GM23338 (cell line): ENCODE measurements at regions not wholly inside any gene's neighbourhood (a gene's known extent, or its start where the extent isn't known, plus 50 kb on each side); places are given as distances from the start of the nearest gene placed in this dataset.

Experiments
- ATAC-seq: fragments of 200-7000 bp; cut with Tn5 transposase; 3 replicates; pipeline ENCODE4 v1.9.1; 2020
- DNase-seq: peaks from one replicate; pipeline ENCODE4 v3.0.0-alpha.2; 2015; ENCODE audit warnings: low spot score
- H2AFZ ChIP-seq: fragments of 200-600 bp; sonication (generic); 2 replicates; pipeline ENCODE4 v1.8.0; 2016; ENCODE audit warnings: antibody characterized with exemption, mild to moderate bottlenecking, moderate library complexity
- H3F3A ChIP-seq: fragments of 200-600 bp; sonication (generic); replicated peaks from 2 replicates; pipeline ENCODE4 v1.8.0; 2017; ENCODE audit warnings: antibody characterized with exemption, mixed run types, low read depth
- H3K27ac ChIP-seq: fragments of 200-600 bp; sonication (generic); 2 replicates; pipeline ENCODE4 v1.6.1; 2016; ENCODE audit warnings: low read depth
- H3K27me3 ChIP-seq: fragments of 200-600 bp; sonication (generic); 2 replicates; pipeline ENCODE4 v1.8.0; 2016; ENCODE audit warnings: mild to moderate bottlenecking, mixed run types, moderate library complexity; ENCODE audit not compliant: insufficient read depth
- H3K36me3 ChIP-seq: fragments of 200-600 bp; sonication (generic); 2 replicates; pipeline ENCODE4 v1.8.0; 2016; ENCODE audit warnings: mild to moderate bottlenecking; ENCODE audit not compliant: insufficient read depth
- H3K4me1 ChIP-seq: fragments of 200-600 bp; sonication (generic); 2 replicates; pipeline ENCODE4 v1.8.0; 2016; ENCODE audit warnings: mild to moderate bottlenecking, moderate library complexity; ENCODE audit not compliant: insufficient read depth
- H3K4me2 ChIP-seq: fragments of 200-600 bp; sonication (generic); 2 replicates; pipeline ENCODE4 v1.7.1; 2017; ENCODE audit warnings: mixed run types
- H3K4me3 ChIP-seq: fragments of 200-600 bp; sonication (generic); 2 replicates; pipeline ENCODE4 v1.6.1; 2016; ENCODE audit warnings: mixed run types
- H3K79me2 ChIP-seq: fragments of 200-600 bp; sonication (generic); replicated peaks from 2 replicates; pipeline ENCODE4 v1.8.0; 2017; ENCODE audit warnings: mild to moderate bottlenecking; ENCODE audit not compliant: insufficient read depth
- H3K9me2 ChIP-seq: fragments of 200-600 bp; sonication (generic); 2 replicates; pipeline ENCODE4 v1.8.0; 2017; ENCODE audit not compliant: insufficient read depth
- H4K20me1 ChIP-seq: fragments of 200-600 bp; sonication (generic); replicated peaks from 2 replicates; pipeline ENCODE4 v1.8.0; 2017; ENCODE audit warnings: mild to moderate bottlenecking; ENCODE audit not compliant: insufficient read depth
- H3K27ac Mint-ChIP-seq: 2 replicates; pipeline ENCODE4 v1.8.0; 2020; ENCODE audit warnings: inconsistent platforms, mild to moderate bottlenecking, moderate library complexity, mixed read lengths
- H3K27me3 Mint-ChIP-seq: 3 replicates; pipeline ENCODE4 v1.8.0; 2022; ENCODE audit warnings: low read depth, mild to moderate bottlenecking, moderate library complexity, mixed read lengths, inconsistent platforms; ENCODE audit not compliant: insufficient read depth, poor library complexity
- H3K36me3 Mint-ChIP-seq: 3 replicates; pipeline ENCODE4 v1.8.0; 2021; ENCODE audit warnings: low read depth, mild to moderate bottlenecking, inconsistent platforms, moderate library complexity, mixed read lengths
- H3K4me1 Mint-ChIP-seq: 3 replicates; pipeline ENCODE4 v1.8.0; 2020; ENCODE audit warnings: mild to moderate bottlenecking, inconsistent platforms, mixed read lengths
- H3K4me3 Mint-ChIP-seq: 3 replicates; pipeline ENCODE4 v1.8.0; 2021; ENCODE audit warnings: moderate library complexity, mild to moderate bottlenecking, inconsistent platforms, mixed read lengths
- H3K9me3 Mint-ChIP-seq: 3 replicates; pipeline ENCODE4 v1.8.0; 2020; ENCODE audit warnings: moderate library complexity, mild to moderate bottlenecking, inconsistent platforms, mixed read lengths
- CREB1 ChIP-seq: fragments of 250-450 bp; sonication (Bioruptor Pico); IDR thresholded peaks from 2 replicates; pipeline ENCODE4 v1.5.0; 2020; ENCODE audit warnings: low read depth, mild to moderate bottlenecking, moderate library complexity
- EZH2 ChIP-seq: fragments of 200-600 bp; sonication (generic); IDR thresholded peaks from one replicate; pipeline ENCODE4 v1.8.0; 2017; ENCODE audit warnings: antibody characterized with exemption, mild to moderate bottlenecking, low read depth; ENCODE audit not compliant: unreplicated experiment
- EZH2phosphoT487 ChIP-seq: fragments of 200-600 bp; sonication (generic); IDR thresholded peaks from one replicate; pipeline ENCODE4 v1.8.1; 2018; ENCODE audit warnings: antibody characterized with exemption; ENCODE audit not compliant: unreplicated experiment
- JUNB ChIP-seq: IDR thresholded peaks from one replicate; pipeline ENCODE4 v1.6.1; 2016; ENCODE audit warnings: antibody characterized with exemption; ENCODE audit not compliant: unreplicated experiment
- NANOG ChIP-seq: IDR thresholded peaks from 2 replicates; pipeline ENCODE4 v1.6.1; 2016; ENCODE audit warnings: antibody characterized with exemption, borderline replicate concordance
- STAT1 ChIP-seq: IDR thresholded peaks from one replicate; pipeline ENCODE4 v1.6.1; 2016; ENCODE audit warnings: antibody characterized with exemption; ENCODE audit not compliant: unreplicated experiment
- ZNF114 ChIP-seq: fragments of 250-450 bp; sonication (Bioruptor Pico); IDR thresholded peaks from 2 replicates; pipeline ENCODE4 v1.5.0; 2020; ENCODE audit warnings: mild to moderate bottlenecking, moderate library complexity
- ZNF331 ChIP-seq: fragments of 250-450 bp; sonication (Bioruptor Pico); IDR thresholded peaks from 2 replicates; pipeline ENCODE4 v1.5.0; 2020; ENCODE audit warnings: low read depth, mild to moderate bottlenecking, moderate library complexity
- TF ChIP-seq, protein P1 (sequence below): fragments of 250-450 bp; sonication (Bioruptor Pico); IDR thresholded peaks from 2 replicates; pipeline ENCODE4 v1.5.0; 2020; ENCODE audit warnings: mild to moderate bottlenecking, moderate library complexity
- TF ChIP-seq, protein P2 (sequence below), 2 experiments: fragments of 200-600 bp in 1 of 2; sonication (generic) in 1 of 2; conservative IDR thresholded peaks; 2 replicates each; pipeline versions ENCODE4 v1.5.1 to v1.6.1; 2016 to 2017; ENCODE audit warnings: antibody characterized with exemption in 2 of 2, low read depth in 2 of 2, mild to moderate bottlenecking in 2 of 2, moderate library complexity in 1 of 2
- TF ChIP-seq, protein P3 (sequence below): IDR thresholded peaks from 2 replicates; pipeline ENCODE4 v1.6.1; 2016; ENCODE audit warnings: antibody characterized with exemption
- TF ChIP-seq, protein P4 (sequence below): IDR thresholded peaks from one replicate; pipeline ENCODE4 v1.6.1; 2018; ENCODE audit warnings: antibody characterized with exemption; ENCODE audit not compliant: unreplicated experiment

DNA sequence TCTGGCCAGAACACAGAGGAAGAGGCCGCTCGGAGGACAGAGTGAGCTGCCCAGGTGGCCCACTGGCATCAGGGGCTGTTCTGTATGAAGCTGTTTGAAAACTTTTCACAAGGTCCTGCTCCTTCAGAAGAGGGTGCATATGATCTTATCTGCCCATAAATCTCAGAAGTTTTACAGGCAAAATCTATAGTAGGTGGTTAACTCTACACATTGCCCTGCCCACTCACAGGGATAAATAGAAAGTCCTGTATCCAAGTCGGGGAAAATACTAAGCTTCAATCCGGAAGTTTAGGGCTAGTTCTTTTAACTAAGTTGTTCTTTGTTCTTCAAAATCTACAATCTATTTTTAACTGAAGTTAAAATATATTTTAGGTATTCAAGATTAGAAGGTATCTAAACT lies 233.7 kb downstream of the FOXA2 start (continued):
- TF ChIP-seq, protein P1, sequence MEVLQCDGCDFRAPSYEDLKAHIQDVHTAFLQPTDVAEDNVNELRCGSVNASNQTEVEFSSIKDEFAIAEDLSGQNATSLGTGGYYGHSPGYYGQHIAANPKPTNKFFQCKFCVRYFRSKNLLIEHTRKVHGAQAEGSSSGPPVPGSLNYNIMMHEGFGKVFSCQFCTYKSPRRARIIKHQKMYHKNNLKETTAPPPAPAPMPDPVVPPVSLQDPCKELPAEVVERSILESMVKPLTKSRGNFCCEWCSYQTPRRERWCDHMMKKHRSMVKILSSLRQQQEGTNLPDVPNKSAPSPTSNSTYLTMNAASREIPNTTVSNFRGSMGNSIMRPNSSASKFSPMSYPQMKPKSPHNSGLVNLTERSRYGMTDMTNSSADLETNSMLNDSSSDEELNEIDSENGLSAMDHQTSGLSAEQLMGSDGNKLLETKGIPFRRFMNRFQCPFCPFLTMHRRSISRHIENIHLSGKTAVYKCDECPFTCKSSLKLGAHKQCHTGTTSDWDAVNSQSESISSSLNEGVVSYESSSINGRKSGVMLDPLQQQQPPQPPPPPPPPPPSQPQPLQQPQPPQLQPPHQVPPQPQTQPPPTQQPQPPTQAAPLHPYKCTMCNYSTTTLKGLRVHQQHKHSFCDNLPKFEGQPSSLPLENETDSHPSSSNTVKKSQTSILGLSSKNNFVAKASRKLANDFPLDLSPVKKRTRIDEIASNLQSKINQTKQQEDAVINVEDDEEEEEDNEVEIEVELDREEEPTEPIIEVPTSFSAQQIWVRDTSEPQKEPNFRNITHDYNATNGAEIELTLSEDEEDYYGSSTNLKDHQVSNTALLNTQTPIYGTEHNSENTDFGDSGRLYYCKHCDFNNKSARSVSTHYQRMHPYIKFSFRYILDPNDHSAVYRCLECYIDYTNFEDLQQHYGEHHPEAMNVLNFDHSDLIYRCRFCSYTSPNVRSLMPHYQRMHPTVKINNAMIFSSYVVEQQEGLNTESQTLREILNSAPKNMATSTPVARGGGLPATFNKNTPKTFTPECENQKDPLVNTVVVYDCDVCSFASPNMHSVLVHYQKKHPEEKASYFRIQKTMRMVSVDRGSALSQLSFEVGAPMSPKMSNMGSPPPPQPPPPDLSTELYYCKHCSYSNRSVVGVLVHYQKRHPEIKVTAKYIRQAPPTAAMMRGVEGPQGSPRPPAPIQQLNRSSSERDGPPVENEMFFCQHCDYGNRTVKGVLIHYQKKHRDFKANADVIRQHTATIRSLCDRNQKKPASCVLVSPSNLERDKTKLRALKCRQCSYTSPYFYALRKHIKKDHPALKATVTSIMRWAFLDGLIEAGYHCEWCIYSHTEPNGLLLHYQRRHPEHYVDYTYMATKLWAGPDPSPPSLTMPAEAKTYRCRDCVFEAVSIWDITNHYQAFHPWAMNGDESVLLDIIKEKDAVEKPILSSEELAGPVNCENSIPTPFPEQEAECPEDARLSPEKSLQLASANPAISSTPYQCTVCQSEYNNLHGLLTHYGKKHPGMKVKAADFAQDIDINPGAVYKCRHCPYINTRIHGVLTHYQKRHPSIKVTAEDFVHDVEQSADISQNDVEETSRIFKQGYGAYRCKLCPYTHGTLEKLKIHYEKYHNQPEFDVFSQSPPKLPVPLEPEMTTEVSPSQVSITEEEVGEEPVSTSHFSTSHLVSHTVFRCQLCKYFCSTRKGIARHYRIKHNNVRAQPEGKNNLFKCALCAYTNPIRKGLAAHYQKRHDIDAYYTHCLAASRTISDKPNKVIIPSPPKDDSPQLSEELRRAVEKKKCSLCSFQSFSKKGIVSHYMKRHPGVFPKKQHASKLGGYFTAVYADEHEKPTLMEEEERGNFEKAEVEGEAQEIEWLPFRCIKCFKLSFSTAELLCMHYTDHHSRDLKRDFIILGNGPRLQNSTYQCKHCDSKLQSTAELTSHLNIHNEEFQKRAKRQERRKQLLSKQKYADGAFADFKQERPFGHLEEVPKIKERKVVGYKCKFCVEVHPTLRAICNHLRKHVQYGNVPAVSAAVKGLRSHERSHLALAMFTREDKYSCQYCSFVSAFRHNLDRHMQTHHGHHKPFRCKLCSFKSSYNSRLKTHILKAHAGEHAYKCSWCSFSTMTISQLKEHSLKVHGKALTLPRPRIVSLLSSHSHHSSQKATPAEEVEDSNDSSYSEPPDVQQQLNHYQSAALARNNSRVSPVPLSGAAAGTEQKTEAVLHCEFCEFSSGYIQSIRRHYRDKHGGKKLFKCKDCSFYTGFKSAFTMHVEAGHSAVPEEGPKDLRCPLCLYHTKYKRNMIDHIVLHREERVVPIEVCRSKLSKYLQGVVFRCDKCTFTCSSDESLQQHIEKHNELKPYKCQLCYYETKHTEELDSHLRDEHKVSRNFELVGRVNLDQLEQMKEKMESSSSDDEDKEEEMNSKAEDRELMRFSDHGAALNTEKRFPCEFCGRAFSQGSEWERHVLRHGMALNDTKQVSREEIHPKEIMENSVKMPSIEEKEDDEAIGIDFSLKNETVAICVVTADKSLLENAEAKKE (CRISPR knock-in tag) = no peak
- TF ChIP-seq ZNF331 (no peak), STAT1 (no peak), EZH2 (no peak)

DNA sequence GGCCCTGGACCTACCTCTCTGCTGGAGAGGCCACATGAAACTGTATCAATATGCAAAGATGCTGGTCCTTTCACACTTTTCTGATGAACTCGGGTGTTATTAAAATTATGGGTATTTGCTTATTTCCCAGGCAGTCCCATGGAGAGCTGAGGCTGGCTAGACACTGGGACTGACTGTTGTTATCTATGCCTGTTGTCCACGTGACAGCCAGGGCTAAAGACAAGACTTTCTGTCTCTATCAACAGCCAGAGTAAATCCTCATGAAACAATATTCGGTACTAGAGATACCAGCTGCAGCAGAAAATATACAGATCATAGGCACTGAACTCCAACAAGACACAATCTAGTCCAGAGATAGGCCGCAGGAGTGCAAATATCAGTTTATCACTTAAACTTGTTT lies 236.4 kb downstream of the FOXA2 start:
- H3K4me3 Mint-ChIP-seq = no peak overlapping the region
- H3K27me3 ChIP-seq = 0 out of 2 replicates have a peak, but pooled peaks cover 2% of the 10 kb centered on the region
- TF ChIP-seq EZH2 (no peak), EZH2phosphoT487 (no peak), ZNF114 (no peak), CREB1 (no peak), JUNB (no peak), ZNF331 (no peak), STAT1 (no peak), NANOG (no peak)
- TF ChIP-seq, protein P2, sequence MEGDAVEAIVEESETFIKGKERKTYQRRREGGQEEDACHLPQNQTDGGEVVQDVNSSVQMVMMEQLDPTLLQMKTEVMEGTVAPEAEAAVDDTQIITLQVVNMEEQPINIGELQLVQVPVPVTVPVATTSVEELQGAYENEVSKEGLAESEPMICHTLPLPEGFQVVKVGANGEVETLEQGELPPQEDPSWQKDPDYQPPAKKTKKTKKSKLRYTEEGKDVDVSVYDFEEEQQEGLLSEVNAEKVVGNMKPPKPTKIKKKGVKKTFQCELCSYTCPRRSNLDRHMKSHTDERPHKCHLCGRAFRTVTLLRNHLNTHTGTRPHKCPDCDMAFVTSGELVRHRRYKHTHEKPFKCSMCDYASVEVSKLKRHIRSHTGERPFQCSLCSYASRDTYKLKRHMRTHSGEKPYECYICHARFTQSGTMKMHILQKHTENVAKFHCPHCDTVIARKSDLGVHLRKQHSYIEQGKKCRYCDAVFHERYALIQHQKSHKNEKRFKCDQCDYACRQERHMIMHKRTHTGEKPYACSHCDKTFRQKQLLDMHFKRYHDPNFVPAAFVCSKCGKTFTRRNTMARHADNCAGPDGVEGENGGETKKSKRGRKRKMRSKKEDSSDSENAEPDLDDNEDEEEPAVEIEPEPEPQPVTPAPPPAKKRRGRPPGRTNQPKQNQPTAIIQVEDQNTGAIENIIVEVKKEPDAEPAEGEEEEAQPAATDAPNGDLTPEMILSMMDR (conservative IDR thresholded peaks at IDR 0.05; ENCODE audit: low read depth in 2 of 2) = no peak
- TF ChIP-seq, protein P3, sequence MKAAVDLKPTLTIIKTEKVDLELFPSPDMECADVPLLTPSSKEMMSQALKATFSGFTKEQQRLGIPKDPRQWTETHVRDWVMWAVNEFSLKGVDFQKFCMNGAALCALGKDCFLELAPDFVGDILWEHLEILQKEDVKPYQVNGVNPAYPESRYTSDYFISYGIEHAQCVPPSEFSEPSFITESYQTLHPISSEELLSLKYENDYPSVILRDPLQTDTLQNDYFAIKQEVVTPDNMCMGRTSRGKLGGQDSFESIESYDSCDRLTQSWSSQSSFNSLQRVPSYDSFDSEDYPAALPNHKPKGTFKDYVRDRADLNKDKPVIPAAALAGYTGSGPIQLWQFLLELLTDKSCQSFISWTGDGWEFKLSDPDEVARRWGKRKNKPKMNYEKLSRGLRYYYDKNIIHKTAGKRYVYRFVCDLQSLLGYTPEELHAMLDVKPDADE = no peak
- TF ChIP-seq, protein P4, sequence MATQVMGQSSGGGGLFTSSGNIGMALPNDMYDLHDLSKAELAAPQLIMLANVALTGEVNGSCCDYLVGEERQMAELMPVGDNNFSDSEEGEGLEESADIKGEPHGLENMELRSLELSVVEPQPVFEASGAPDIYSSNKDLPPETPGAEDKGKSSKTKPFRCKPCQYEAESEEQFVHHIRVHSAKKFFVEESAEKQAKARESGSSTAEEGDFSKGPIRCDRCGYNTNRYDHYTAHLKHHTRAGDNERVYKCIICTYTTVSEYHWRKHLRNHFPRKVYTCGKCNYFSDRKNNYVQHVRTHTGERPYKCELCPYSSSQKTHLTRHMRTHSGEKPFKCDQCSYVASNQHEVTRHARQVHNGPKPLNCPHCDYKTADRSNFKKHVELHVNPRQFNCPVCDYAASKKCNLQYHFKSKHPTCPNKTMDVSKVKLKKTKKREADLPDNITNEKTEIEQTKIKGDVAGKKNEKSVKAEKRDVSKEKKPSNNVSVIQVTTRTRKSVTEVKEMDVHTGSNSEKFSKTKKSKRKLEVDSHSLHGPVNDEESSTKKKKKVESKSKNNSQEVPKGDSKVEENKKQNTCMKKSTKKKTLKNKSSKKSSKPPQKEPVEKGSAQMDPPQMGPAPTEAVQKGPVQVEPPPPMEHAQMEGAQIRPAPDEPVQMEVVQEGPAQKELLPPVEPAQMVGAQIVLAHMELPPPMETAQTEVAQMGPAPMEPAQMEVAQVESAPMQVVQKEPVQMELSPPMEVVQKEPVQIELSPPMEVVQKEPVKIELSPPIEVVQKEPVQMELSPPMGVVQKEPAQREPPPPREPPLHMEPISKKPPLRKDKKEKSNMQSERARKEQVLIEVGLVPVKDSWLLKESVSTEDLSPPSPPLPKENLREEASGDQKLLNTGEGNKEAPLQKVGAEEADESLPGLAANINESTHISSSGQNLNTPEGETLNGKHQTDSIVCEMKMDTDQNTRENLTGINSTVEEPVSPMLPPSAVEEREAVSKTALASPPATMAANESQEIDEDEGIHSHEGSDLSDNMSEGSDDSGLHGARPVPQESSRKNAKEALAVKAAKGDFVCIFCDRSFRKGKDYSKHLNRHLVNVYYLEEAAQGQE = no peak

More for the DNA sequence above, 236.4 kb downstream of the FOXA2 start:
- no peaks in the 10 kb centered on the region for H3K79me2 ChIP-seq
- no peak overlapping the region for H2AFZ ChIP-seq
- H3K27ac ChIP-seq = no peak overlapping the region
- no peaks in the 10 kb centered on the region for H3K4me1 Mint-ChIP-seq
- no peaks in the 10 kb centered on the region for H3K36me3 ChIP-seq
- H3K27ac Mint-ChIP-seq = no peak overlapping the region
- no peaks in the 10 kb centered on the region for H3K4me1 ChIP-seq
- H4K20me1 ChIP-seq = no peaks in the 10 kb centered on the region
- H3K4me3 ChIP-seq = no peak overlapping the region
- no peak overlapping the region for H3K4me2 ChIP-seq
- no peaks in the 10 kb centered on the region for H3F3A ChIP-seq
- no peak for DNase-seq
- peaks cover 6% of the 10 kb centered on the region for H3K27me3 Mint-ChIP-seq
- no peaks in the 10 kb centered on the region for H3K36me3 Mint-ChIP-seq
- no peak for ATAC-seq
- no peaks in the 10 kb centered on the region for H3K9me2 ChIP-seq
- no peaks in the 10 kb centered on the region for H3K9me3 Mint-ChIP-seq
